ENCODE measurements at regions not wholly inside any gene's neighbourhood (a gene's known extent, or its start where the extent isn't known, plus 50 kb on each side); places are given as distances from the start of the nearest gene placed in this dataset.

- no peak overlapping the region for H3K27ac ChIP-seq
- H3K4me3 ChIP-seq, result no peak overlapping the region
- peaks cover 0 to 17% (median 0%) of the 10 kb centered on the region in 9 donors for H3K4me1 ChIP-seq
- WGBS, 2 donors, result 89 to 90% methylated on average over 7 of the region's 7 CpGs
- H3K36me3 ChIP-seq, result no peaks in the 10 kb centered on the region
- H3K27me3 ChIP-seq, result no peaks in the 10 kb centered on the region
- ATAC-seq (no peak), DNase-seq (no peak)
- intact Hi-C loops (cut with DNase I), result no loop called here
- H3K9me3 ChIP-seq, result peaks cover 0 to 16% (median 6%) of the 10 kb centered on the region in 11 donors
- TF ChIP-seq, protein P1, sequence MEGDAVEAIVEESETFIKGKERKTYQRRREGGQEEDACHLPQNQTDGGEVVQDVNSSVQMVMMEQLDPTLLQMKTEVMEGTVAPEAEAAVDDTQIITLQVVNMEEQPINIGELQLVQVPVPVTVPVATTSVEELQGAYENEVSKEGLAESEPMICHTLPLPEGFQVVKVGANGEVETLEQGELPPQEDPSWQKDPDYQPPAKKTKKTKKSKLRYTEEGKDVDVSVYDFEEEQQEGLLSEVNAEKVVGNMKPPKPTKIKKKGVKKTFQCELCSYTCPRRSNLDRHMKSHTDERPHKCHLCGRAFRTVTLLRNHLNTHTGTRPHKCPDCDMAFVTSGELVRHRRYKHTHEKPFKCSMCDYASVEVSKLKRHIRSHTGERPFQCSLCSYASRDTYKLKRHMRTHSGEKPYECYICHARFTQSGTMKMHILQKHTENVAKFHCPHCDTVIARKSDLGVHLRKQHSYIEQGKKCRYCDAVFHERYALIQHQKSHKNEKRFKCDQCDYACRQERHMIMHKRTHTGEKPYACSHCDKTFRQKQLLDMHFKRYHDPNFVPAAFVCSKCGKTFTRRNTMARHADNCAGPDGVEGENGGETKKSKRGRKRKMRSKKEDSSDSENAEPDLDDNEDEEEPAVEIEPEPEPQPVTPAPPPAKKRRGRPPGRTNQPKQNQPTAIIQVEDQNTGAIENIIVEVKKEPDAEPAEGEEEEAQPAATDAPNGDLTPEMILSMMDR (IDR thresholded peaks at IDR 0.05), result no peak
Measured at GRCh38 chr10:4003348-4003973, 218.5 kb upstream of the KLF6 start.

DNA sequence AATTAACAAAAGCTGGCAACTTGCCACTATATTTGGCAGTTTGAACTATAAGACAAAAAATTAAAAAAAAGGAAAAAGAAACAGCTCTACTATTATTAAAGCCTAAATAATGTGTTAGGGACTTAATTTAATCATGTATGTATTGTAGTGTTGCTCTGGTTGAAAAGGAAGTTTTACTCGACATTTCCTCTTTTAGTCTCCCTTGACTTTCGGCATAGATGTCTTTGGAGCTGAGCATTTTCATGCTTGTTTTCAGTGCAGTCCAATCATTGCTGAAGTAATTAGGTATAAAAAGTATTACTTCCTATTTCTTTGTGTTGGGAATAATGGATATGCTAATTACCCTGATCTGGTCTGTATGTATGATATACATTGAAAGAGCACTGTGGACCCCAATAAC is 216.8 kb upstream of the KLF6 start:
- TF ChIP-seq, protein P1 (IDR thresholded peaks at IDR 0.05), result no peak
- H3K36me3 ChIP-seq, result no peaks in the 10 kb centered on the region
- H3K4me3 ChIP-seq, result no peak overlapping the region
- no peaks in the 10 kb centered on the region for H3K27me3 ChIP-seq
- H3K27ac ChIP-seq, result peak overlapping the region in 1 of 10 donors; percentile 19
- intact Hi-C loops (cut with DNase I), result no loop called here
- DNase-seq (no peak), ATAC-seq (no peak)
- 82 to 91% methylated on average over 2 of the region's 2 CpGs for WGBS, 2 donors
- H3K4me1 ChIP-seq, result peaks cover 0 to 16% (median 0%) of the 10 kb centered on the region in 9 donors
- peaks cover 0 to 16% (median 6%) of the 10 kb centered on the region in 11 donors for H3K9me3 ChIP-seq

DNA sequence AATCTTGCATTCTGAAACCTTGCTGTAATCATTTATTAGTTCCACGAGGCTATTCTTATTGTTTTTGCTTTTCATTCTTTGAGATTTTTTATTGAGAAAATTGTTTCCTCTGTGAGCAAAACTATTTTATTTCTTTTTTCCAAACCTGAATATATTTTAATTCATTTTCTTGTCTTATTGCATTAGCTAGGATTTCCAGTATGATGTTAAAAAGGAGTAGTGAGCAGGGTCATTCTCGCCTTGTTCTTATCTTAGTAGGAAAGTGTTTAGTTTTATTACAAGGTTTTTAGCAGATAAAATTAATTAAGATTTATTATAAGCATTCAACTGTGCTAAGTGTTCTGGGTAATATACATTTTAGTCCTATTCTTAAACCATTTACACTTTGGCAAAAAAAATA is 214.6 kb upstream of the KLF6 start:
- DNase-seq (no peak), ATAC-seq (no peak)
- Histone ChIP-seq H3K4me3 (no peak overlapping the region), H3K4me1 (peaks cover 0 to 18% (median 0%) of the 10 kb centered on the region in 9 donors), H3K27me3 (no peaks in the 10 kb centered on the region), H3K27ac (no peak overlapping the region), H3K9me3 (peaks cover 0 to 16% (median 6%) of the 10 kb centered on the region in 11 donors), H3K36me3 (no peaks in the 10 kb centered on the region)
- intact Hi-C loops (cut with DNase I), result no loop called here
- 90% methylated on average over 2 of the region's 2 CpGs for WGBS, 2 donors
- TF ChIP-seq, protein P1 (IDR thresholded peaks at IDR 0.05), result no peak

DNA sequence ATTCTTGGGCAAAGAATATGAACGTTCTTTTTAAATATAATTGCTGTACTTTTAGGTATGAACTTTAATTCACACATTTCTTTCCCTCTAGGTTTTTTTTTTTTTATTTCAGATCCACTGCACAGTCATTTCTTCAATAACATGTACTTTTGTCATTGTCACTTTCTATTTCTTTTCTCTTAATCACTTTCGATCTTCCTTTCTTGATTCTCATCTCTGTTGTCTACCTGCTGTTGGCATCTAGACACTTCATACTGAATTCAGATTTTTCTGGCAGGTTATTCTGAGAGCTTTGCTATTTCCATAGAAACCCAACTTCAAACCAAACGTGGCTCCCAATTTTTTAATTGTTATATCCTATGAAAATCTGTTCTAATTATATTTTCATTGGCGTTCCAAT is 211.7 kb upstream of the KLF6 start:
- ATAC-seq, result no peak
- no peaks in the 10 kb centered on the region for H3K27me3 ChIP-seq
- H3K4me1 ChIP-seq, result peaks cover 0 to 16% (median 0%) of the 10 kb centered on the region in 9 donors
- DNase-seq, result no peak
- no peak overlapping the region for H3K4me3 ChIP-seq
- peaks cover 0 to 16% (median 6%) of the 10 kb centered on the region in 11 donors for H3K9me3 ChIP-seq
- intact Hi-C loops (cut with DNase I), result no loop called here
- no peaks in the 10 kb centered on the region for H3K36me3 ChIP-seq
- TF ChIP-seq, protein P1 (IDR thresholded peaks at IDR 0.05), result no peak
- H3K27ac ChIP-seq, result no peak overlapping the region
- WGBS, 2 donors, result 86 to 87% methylated on average over 4 of the region's 4 CpGs
